Progenitor cell of endocrine pancreas (in vitro differentiated cells): ENCODE measurements at regions not wholly inside any gene's neighbourhood (a gene's known extent, or its start where the extent isn't known, plus 50 kb on each side); places are given as distances from the start of the nearest gene placed in this dataset.

Experiments used
- DNase-seq: peaks from one replicate; pipeline ENCODE4 v3.0.0; 2021; ENCODE audit warnings: low spot score; ENCODE audit not compliant: unreplicated experiment
- H3K27ac Mint-ChIP-seq: 2 replicates; pipeline ENCODE4 v1.8.0; 2021; ENCODE audit warnings: mild to moderate bottlenecking, moderate library complexity, mixed read lengths
- H3K27me3 Mint-ChIP-seq: 2 replicates; pipeline ENCODE4 v1.8.0; 2021; ENCODE audit warnings: mixed read lengths
- H3K36me3 Mint-ChIP-seq: 2 replicates; pipeline ENCODE4 v1.8.0; 2022; ENCODE audit warnings: mixed read lengths; ENCODE audit not compliant: insufficient read depth
- H3K4me1 Mint-ChIP-seq: 2 replicates; pipeline ENCODE4 v1.8.0; 2021; ENCODE audit warnings: low read depth, mixed read lengths
- H3K4me3 Mint-ChIP-seq: 2 replicates; pipeline ENCODE4 v1.8.0; 2021; ENCODE audit warnings: low read depth, mild to moderate bottlenecking, moderate library complexity, mixed read lengths
- H3K9me3 Mint-ChIP-seq: 2 replicates; pipeline ENCODE4 v1.8.0; 2021; ENCODE audit warnings: low read depth, mixed read lengths
- TF ChIP-seq, protein P1 (sequence below): fragments of 200-600 bp; sonication (generic); IDR thresholded peaks from one replicate; pipeline ENCODE4 v1.5.0; 2021; ENCODE audit warnings: antibody characterized with exemption, mild to moderate bottlenecking; ENCODE audit not compliant: unreplicated experiment

DNA sequence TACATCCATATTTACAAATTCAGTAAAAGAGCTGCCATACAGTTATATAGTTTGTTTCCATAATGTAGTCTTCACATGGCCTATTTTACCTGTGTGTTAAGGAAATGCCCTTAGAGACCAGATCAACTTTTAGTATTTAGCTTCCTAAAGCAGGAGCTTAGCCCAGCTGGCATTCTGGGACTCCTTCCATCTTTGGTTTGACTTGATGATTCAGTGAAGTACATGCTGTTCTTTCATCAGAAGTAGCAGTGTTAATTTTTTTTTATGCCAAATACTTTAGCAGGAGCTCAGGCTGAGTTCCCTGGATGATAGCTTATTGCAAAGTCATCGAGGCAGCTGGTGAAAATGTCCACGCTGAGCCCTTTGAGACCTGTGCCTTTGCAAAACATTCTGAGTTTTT, 101.0 kb downstream of the FOXG1 start:
- Mint-ChIP-seq H3K36me3 (no peaks in the 10 kb centered on the region), H3K27ac (no peak overlapping the region), H3K27me3 (no peaks in the 10 kb centered on the region)

DNA sequence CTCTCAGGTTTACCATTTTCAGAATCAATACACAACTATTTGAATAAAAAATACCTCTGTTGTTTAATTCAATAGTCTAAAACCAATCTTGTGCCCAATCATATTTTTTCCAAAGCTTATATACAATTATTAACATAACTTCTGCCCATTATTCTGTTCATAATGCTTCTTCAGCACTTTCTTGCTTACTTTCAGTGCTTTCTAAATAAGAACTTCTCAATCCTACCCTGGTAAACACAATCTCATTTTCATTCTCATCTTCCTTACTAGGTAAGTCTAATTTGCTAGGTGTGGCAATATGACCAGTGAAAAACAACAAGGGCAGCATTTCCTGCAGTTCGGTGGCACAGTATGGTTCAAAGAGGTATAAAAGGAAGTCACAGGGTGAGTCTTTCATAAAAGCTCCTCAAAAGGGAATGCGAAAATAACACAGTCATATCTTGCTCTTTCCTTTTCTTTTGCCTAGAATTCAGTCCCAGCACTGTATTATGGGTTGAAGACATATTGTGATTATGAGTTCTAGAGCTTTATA, 103.5 kb downstream of the FOXG1 start:
- no peaks in the 10 kb centered on the region for H3K27me3 Mint-ChIP-seq
- no peak for DNase-seq
- peaks cover 3% of the 10 kb centered on the region for H3K9me3 Mint-ChIP-seq
- no peaks in the 10 kb centered on the region for H3K4me1 Mint-ChIP-seq
- H3K36me3 Mint-ChIP-seq, result no peaks in the 10 kb centered on the region
- TF ChIP-seq, protein P1, sequence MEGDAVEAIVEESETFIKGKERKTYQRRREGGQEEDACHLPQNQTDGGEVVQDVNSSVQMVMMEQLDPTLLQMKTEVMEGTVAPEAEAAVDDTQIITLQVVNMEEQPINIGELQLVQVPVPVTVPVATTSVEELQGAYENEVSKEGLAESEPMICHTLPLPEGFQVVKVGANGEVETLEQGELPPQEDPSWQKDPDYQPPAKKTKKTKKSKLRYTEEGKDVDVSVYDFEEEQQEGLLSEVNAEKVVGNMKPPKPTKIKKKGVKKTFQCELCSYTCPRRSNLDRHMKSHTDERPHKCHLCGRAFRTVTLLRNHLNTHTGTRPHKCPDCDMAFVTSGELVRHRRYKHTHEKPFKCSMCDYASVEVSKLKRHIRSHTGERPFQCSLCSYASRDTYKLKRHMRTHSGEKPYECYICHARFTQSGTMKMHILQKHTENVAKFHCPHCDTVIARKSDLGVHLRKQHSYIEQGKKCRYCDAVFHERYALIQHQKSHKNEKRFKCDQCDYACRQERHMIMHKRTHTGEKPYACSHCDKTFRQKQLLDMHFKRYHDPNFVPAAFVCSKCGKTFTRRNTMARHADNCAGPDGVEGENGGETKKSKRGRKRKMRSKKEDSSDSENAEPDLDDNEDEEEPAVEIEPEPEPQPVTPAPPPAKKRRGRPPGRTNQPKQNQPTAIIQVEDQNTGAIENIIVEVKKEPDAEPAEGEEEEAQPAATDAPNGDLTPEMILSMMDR, result no peak
- no peak overlapping the region for H3K4me3 Mint-ChIP-seq
- H3K27ac Mint-ChIP-seq, result no peak overlapping the region

More for the DNA sequence above, 101.0 kb downstream of the FOXG1 start:
- no peak for DNase-seq
- H3K4me3 Mint-ChIP-seq, result no peak overlapping the region
- TF ChIP-seq, protein P1, result no peak
- H3K4me1 Mint-ChIP-seq, result no peaks in the 10 kb centered on the region
- peaks cover 3% of the 10 kb centered on the region for H3K9me3 Mint-ChIP-seq

DNA sequence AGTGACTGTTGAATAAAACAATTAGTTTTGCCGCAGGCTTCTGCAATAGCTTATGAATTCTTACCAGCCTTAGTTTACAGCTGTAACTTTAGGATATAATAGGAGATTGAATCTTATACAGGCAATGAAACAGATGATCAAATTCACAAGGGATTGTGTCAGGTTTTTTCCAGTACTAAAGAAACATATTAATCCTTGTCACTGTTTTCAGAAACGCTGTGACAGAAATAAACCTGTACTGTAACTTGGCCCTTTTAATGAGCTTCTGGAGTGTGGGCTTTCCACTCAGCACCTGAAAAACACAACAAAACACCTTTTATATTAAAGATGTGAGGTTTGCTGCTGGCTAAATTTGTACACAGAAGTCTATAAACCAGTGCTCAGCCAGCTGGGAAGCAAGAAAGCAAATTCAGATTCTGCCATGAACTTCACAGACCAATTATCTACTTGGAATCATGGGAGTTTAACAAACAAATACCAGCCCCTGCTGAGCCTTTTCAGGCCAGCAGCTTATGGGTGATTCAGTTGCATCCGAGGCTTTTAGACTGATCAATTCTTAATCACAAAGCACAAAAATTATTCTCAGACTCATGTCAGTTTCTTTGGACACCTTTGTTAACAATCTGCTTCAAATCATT, 109.5 kb downstream of the FOXG1 start:
- Mint-ChIP-seq H3K36me3 (no peaks in the 10 kb centered on the region), H3K4me3 (no peak overlapping the region), H3K27ac (no peak overlapping the region), H3K4me1 (peaks cover 11% of the 10 kb centered on the region), H3K27me3 (no peaks in the 10 kb centered on the region), H3K9me3 (no peaks in the 10 kb centered on the region)
- no peak for DNase-seq
- TF ChIP-seq, protein P1, result no peak

DNA sequence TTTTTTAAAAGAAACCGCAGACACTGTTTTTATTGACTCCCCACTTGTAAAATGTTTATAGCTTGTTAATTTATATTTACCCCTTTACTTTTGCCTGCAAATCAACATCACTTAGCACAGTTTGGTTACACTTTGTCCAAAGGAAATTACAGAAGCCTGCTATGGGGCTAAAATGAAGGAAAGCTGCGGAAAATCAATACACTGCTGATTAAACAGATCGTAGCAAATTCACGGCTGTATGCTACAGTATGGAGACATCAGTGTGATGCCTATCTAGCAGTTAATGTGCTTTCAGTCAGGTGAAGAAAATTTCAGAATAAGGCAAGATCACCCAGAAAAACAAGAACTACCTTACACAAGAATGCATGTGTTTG, 110.0 kb downstream of the FOXG1 start:
- no peaks in the 10 kb centered on the region for H3K27me3 Mint-ChIP-seq
- no peak overlapping the region for H3K4me3 Mint-ChIP-seq
- H3K27ac Mint-ChIP-seq, result no peak overlapping the region
- no peak for DNase-seq
- peaks cover 11% of the 10 kb centered on the region for H3K4me1 Mint-ChIP-seq
- H3K9me3 Mint-ChIP-seq, result no peaks in the 10 kb centered on the region
- TF ChIP-seq, protein P1, result no peak
- H3K36me3 Mint-ChIP-seq, result no peaks in the 10 kb centered on the region

DNA sequence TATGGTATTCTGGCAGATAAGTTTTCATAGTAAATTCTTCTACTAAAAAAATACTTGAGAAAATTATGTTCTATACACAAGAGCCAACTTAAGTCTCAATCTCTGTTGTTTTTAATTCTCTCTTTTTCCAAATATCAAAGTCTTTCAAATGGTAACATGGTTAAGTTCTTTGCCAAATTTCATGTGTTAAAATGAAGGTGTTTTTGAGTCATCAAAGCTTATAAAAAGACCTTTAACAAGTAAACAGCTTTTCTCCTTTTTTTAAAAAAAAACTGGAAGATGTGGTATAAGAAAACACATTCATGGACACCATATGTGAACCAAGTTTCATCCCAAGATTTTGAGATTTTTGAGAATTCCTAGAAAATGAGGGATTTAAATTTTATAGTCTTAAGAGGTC, 111.3 kb downstream of the FOXG1 start:
- H3K4me1 Mint-ChIP-seq, result peaks cover 11% of the 10 kb centered on the region
- TF ChIP-seq, protein P1, result no peak
- no peak for DNase-seq
- H3K27ac Mint-ChIP-seq, result no peak overlapping the region
- H3K36me3 Mint-ChIP-seq, result no peaks in the 10 kb centered on the region
- no peaks in the 10 kb centered on the region for H3K27me3 Mint-ChIP-seq
- H3K9me3 Mint-ChIP-seq, result no peaks in the 10 kb centered on the region
- no peak overlapping the region for H3K4me3 Mint-ChIP-seq
